ENCODE measurements at regions not wholly inside any gene's neighbourhood (a gene's known extent, or its start where the extent isn't known, plus 50 kb on each side); places are given as distances from the start of the nearest gene placed in this dataset.

- TF ChIP-seq POLR2A (IDR thresholded peaks at IDR 0.05; ENCODE audit: low read length) (no peak), RNF2 (IDR thresholded peaks at IDR 0.05; ENCODE audit: borderline replicate concordance, low read depth) (no peak), EP300 (IDR thresholded peaks at IDR 0.05) (no peak), MAX (IDR thresholded peaks at IDR 0.05) (no peak), BHLHE40 (IDR thresholded peaks at IDR 0.05; ENCODE audit: low read depth, low read length) (no peak), RCOR1 (IDR thresholded peaks at IDR 0.05; ENCODE audit: low read depth, low read length) (no peak), CHD2 (IDR thresholded peaks at IDR 0.05; ENCODE audit: low read length, partially characterized antibody) (no peak), CTCF (IDR thresholded peaks at IDR 0.05) (no peak)
These were observed 268.8 kb upstream of the SKOR2 start for GRCh38 chr18:47520263-47520662.

Measured in A549 (cell line).